Loucy (cell line): ENCODE measurements at regions not wholly inside any gene's neighbourhood (a gene's known extent, or its start where the extent isn't known, plus 50 kb on each side); places are given as distances from the start of the nearest gene placed in this dataset.

ENCODE experiments used
- H2AFZ ChIP-seq: fragments of 200-600 bp; sonication (generic); 2 replicates; pipeline ENCODE4 v1.6.0; 2016; ENCODE audit warnings: antibody characterized with exemption, mild to moderate bottlenecking, low read length, moderate library complexity
- H3F3A ChIP-seq: fragments of 200-600 bp; 2 replicates; pipeline ENCODE4 v1.6.0; 2016; ENCODE audit warnings: antibody characterized with exemption, low read depth, mild to moderate bottlenecking
- H3K27me3 ChIP-seq: fragments of 200-600 bp; sonication (generic); 2 replicates; pipeline ENCODE4 v1.6.1; 2014; ENCODE audit warnings: low read length, mild to moderate bottlenecking; ENCODE audit not compliant: insufficient read depth, poor library complexity, severe bottlenecking
- H3K36me3 ChIP-seq: fragments of 200-600 bp; sonication (generic); 2 replicates; pipeline ENCODE4 v1.6.1; 2016; ENCODE audit warnings: low read length; ENCODE audit not compliant: insufficient read depth
- H3K4me1 ChIP-seq: fragments of 200-600 bp; sonication (generic); 2 replicates; pipeline ENCODE4 v1.5.1; 2014; ENCODE audit warnings: low read length, mild to moderate bottlenecking; ENCODE audit not compliant: insufficient read depth, poor library complexity, severe bottlenecking
- H3K4me2 ChIP-seq: fragments of 200-600 bp; sonication (generic); 2 replicates; pipeline ENCODE4 v1.6.0; 2014; ENCODE audit warnings: antibody characterized with exemption, low read length, low read depth, mild to moderate bottlenecking; ENCODE audit not compliant: poor library complexity, severe bottlenecking
- H3K4me3 ChIP-seq: fragments of 200-600 bp; sonication (generic); 2 replicates; pipeline ENCODE4 v1.5.1; 2014; ENCODE audit warnings: low read length, mild to moderate bottlenecking, mixed read lengths; ENCODE audit not compliant: poor library complexity, severe bottlenecking
- H3K79me2 ChIP-seq: fragments of 200-600 bp; sonication (generic); 2 replicates; pipeline ENCODE4 v1.6.1; 2014; ENCODE audit warnings: low read length; ENCODE audit not compliant: insufficient read depth
- H3K9ac ChIP-seq: fragments of 200-600 bp; sonication (generic); 2 replicates; pipeline ENCODE4 v1.6.0; 2014; ENCODE audit warnings: mild to moderate bottlenecking, low read depth, low read length, moderate library complexity; ENCODE audit not compliant: poor library complexity, severe bottlenecking
- H3K9me2 ChIP-seq: fragments of 200-600 bp; sonication (generic); replicated peaks from 2 replicates; pipeline ENCODE4 v1.6.1; 2016; ENCODE audit warnings: low read depth, low read length, mixed read lengths
- H3K9me3 ChIP-seq: fragments of 200-600 bp; sonication (generic); 2 replicates; pipeline ENCODE4 v1.6.1; 2014; ENCODE audit warnings: mild to moderate bottlenecking, antibody characterized with exemption, low read length, low read depth; ENCODE audit not compliant: insufficient read depth
- H4K20me1 ChIP-seq: fragments of 200-600 bp; sonication (generic); 2 replicates; pipeline ENCODE4 v1.6.0; 2014; ENCODE audit warnings: antibody characterized with exemption, low read length, mild to moderate bottlenecking; ENCODE audit not compliant: insufficient read depth, poor library complexity, severe bottlenecking
- CTCF ChIP-seq: fragments of 200-600 bp; sonication (generic); conservative IDR thresholded peaks from 2 replicates; pipeline ENCODE4 v1.5.1; 2014; ENCODE audit warnings: mild to moderate bottlenecking, antibody characterized with exemption, low read length
- EZH2phosphoT487 ChIP-seq: fragments of 200-600 bp; IDR thresholded peaks from 2 replicates; pipeline ENCODE4 v1.6.1; 2018; ENCODE audit warnings: antibody characterized with exemption, mild to moderate bottlenecking, moderate library complexity, borderline replicate concordance

GRCh38 chr2:235206399-235206798, 254.6 kb downstream of the SH3BP4 start:
- H4K20me1 ChIP-seq = no peaks in the 10 kb centered on the region
- H3K27me3 ChIP-seq = no peaks in the 10 kb centered on the region
- H3F3A ChIP-seq = no peaks in the 10 kb centered on the region
- no peaks in the 10 kb centered on the region for H3K36me3 ChIP-seq
- H3K79me2 ChIP-seq = no peaks in the 10 kb centered on the region
- H3K9ac ChIP-seq = no peak overlapping the region
- H3K4me3 ChIP-seq = no peak overlapping the region
- H2AFZ ChIP-seq = no peak overlapping the region
- H3K4me2 ChIP-seq = no peak overlapping the region
- H3K4me1 ChIP-seq = no peaks in the 10 kb centered on the region
- no peaks in the 10 kb centered on the region for H3K9me2 ChIP-seq
- no peaks in the 10 kb centered on the region for H3K9me3 ChIP-seq
- TF ChIP-seq EZH2phosphoT487 (no peak), CTCF (no peak)

- Histone ChIP-seq H3K9me3 (no peaks in the 10 kb centered on the region), H3K79me2 (no peaks in the 10 kb centered on the region), H3K9ac (no peak overlapping the region), H3K4me1 (no peaks in the 10 kb centered on the region), H2AFZ (no peak overlapping the region), H3F3A (no peaks in the 10 kb centered on the region), H3K36me3 (no peaks in the 10 kb centered on the region), H3K27me3 (no peaks in the 10 kb centered on the region), H3K9me2 (no peaks in the 10 kb centered on the region), H4K20me1 (no peaks in the 10 kb centered on the region), H3K4me3 (no peak overlapping the region), H3K4me2 (no peak overlapping the region)
- TF ChIP-seq CTCF = no peak
- no peak for TF ChIP-seq EZH2phosphoT487
Measured at GRCh38 chr2:235206980-235207579, 255.3 kb downstream of the SH3BP4 start.

GRCh38 chr2:235211056-235211455, 259.2 kb downstream of the SH3BP4 start:
- TF ChIP-seq EZH2phosphoT487 (no peak), CTCF (no peak)
- Histone ChIP-seq H3K36me3 (no peaks in the 10 kb centered on the region), H3K79me2 (no peaks in the 10 kb centered on the region), H3K4me2 (no peak overlapping the region), H4K20me1 (no peaks in the 10 kb centered on the region), H3K9me2 (no peaks in the 10 kb centered on the region), H3K4me3 (no peak overlapping the region), H3F3A (no peaks in the 10 kb centered on the region), H3K4me1 (no peaks in the 10 kb centered on the region), H3K27me3 (no peaks in the 10 kb centered on the region), H3K9ac (no peak overlapping the region), H2AFZ (no peak overlapping the region), H3K9me3 (no peaks in the 10 kb centered on the region)
